ENCODE measurements at regions not wholly inside any gene's neighbourhood (a gene's known extent, or its start where the extent isn't known, plus 50 kb on each side); places are given as distances from the start of the nearest gene placed in this dataset.
A peak's percentile ranks its signal among the peaks of the same experiment; 100 is the strongest.

DNA sequence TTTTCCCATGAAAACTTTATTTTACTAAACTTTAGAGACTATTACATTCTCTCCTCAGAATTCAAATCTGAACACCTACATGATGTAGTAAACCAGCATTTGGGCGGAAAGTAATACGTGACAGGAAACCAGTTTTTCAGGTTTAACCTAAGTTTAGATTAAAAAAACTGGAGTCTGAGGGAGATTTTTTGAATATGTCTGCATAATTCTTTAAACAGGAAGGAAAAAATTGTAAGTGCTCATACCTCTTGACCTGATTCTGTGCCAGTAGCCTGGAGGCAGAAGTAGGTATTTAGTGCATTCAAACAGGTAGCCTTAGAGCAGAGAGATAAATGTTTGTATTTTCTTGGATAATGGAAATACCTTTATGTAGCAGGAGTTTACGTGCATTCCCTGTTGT is 224.3 kb downstream of the MDFIC start:
- TF ChIP-seq, protein P1, sequence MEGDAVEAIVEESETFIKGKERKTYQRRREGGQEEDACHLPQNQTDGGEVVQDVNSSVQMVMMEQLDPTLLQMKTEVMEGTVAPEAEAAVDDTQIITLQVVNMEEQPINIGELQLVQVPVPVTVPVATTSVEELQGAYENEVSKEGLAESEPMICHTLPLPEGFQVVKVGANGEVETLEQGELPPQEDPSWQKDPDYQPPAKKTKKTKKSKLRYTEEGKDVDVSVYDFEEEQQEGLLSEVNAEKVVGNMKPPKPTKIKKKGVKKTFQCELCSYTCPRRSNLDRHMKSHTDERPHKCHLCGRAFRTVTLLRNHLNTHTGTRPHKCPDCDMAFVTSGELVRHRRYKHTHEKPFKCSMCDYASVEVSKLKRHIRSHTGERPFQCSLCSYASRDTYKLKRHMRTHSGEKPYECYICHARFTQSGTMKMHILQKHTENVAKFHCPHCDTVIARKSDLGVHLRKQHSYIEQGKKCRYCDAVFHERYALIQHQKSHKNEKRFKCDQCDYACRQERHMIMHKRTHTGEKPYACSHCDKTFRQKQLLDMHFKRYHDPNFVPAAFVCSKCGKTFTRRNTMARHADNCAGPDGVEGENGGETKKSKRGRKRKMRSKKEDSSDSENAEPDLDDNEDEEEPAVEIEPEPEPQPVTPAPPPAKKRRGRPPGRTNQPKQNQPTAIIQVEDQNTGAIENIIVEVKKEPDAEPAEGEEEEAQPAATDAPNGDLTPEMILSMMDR (IDR thresholded peaks at IDR 0.05; ENCODE audit: insufficient read depth, low read length, severe bottlenecking), result no peak
- FAIRE-seq, result no peak

GRCh38 chr7:115145512-115145911 is 223.6 kb downstream of the MDFIC start:
- H3K4me3 ChIP-seq (ENCODE audit: low read depth, low read length), result no peak overlapping the region

More for the DNA sequence above, 224.3 kb downstream of the MDFIC start:
- no peaks in the 10 kb centered on the region for H3K27me3 ChIP-seq (ENCODE audit: control insufficient read depth, insufficient read depth, low read length)
- no peak overlapping the region for H3K4me3 ChIP-seq (ENCODE audit: low read depth, low read length)
- H3K36me3 ChIP-seq (ENCODE audit: control insufficient read depth, insufficient read depth, low read length), result no peaks in the 10 kb centered on the region
- DNase-seq (ENCODE audit: low read depth), result peak; percentile 93

GRCh38 chr7:115137816-115138215 is 215.9 kb downstream of the MDFIC start:
- TF ChIP-seq, protein P1 (IDR thresholded peaks at IDR 0.05; ENCODE audit: insufficient read depth, low read length, severe bottlenecking), result no peak
- DNase-seq (ENCODE audit: low read depth) (no peak), FAIRE-seq (no peak)
- Histone ChIP-seq H3K27me3 (ENCODE audit: control insufficient read depth, insufficient read depth, low read length) (no peaks in the 10 kb centered on the region), H3K4me3 (ENCODE audit: low read depth, low read length) (no peak overlapping the region), H3K36me3 (ENCODE audit: control insufficient read depth, insufficient read depth, low read length) (no peaks in the 10 kb centered on the region)

More at GRCh38 chr7:115145512-115145911, 223.6 kb downstream of the MDFIC start:
- peak; percentile 56 for DNase-seq (ENCODE audit: low read depth)
- TF ChIP-seq, protein P1 (IDR thresholded peaks at IDR 0.05; ENCODE audit: insufficient read depth, low read length, severe bottlenecking), result no peak
- no peak for FAIRE-seq
- H3K27me3 ChIP-seq (ENCODE audit: control insufficient read depth, insufficient read depth, low read length), result no peaks in the 10 kb centered on the region
- H3K36me3 ChIP-seq (ENCODE audit: control insufficient read depth, insufficient read depth, low read length), result no peaks in the 10 kb centered on the region

DNA sequence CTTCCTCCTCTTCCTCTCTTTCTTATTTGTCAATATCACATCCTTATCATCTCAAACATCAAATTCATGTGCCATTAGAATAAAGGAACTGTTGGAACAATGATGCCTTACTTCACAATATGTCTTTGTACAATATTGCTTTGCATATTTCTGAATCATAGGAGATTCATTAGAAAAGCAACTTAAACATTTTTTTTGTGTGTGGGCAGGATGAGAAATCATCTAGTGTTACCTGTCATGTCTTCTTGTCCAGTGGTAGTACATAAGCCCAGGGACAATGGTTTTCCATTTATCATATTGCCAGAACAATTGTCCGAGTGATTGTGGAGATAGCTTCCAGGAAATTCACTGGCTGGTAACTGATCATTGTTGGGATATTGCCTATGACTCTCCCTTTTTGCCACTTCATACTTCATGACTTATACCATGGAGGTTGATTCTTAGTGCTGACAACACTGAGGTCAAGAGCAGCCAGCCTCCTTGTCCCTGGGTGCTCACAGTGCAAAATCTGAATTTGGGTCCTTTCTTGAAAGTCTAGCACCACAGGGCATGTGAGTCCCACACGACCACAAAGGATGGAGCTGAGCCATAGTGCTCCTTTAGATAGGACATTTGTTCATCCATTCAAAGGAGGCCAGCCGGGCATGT is 215.0 kb downstream of the MDFIC start:
- FAIRE-seq, result no peak
- Histone ChIP-seq H3K36me3 (ENCODE audit: control insufficient read depth, insufficient read depth, low read length) (no peaks in the 10 kb centered on the region), H3K27me3 (ENCODE audit: control insufficient read depth, insufficient read depth, low read length) (no peaks in the 10 kb centered on the region), H3K4me3 (ENCODE audit: low read depth, low read length) (no peak overlapping the region)
- DNase-seq (ENCODE audit: low read depth), result peak; percentile 35
- TF ChIP-seq, protein P1 (IDR thresholded peaks at IDR 0.05; ENCODE audit: insufficient read depth, low read length, severe bottlenecking), result no peak

GRCh38 chr7:115135769-115136410 is 214.0 kb downstream of the MDFIC start:
- DNase-seq (ENCODE audit: low read depth) (peak; percentile 17), FAIRE-seq (no peak)
- no peaks in the 10 kb centered on the region for H3K27me3 ChIP-seq (ENCODE audit: control insufficient read depth, insufficient read depth, low read length)
- TF ChIP-seq, protein P1 (IDR thresholded peaks at IDR 0.05; ENCODE audit: insufficient read depth, low read length, severe bottlenecking), result no peak
- no peaks in the 10 kb centered on the region for H3K36me3 ChIP-seq (ENCODE audit: control insufficient read depth, insufficient read depth, low read length)
- no peak overlapping the region for H3K4me3 ChIP-seq (ENCODE audit: low read depth, low read length)
